ENCODE measurements at regions not wholly inside any gene's neighbourhood (a gene's known extent, or its start where the extent isn't known, plus 50 kb on each side); places are given as distances from the start of the nearest gene placed in this dataset.

GRCh38 chr2:223529696-223530095, 72.5 kb downstream of the SCG2 start:
- no peak for ATAC-seq

DNA sequence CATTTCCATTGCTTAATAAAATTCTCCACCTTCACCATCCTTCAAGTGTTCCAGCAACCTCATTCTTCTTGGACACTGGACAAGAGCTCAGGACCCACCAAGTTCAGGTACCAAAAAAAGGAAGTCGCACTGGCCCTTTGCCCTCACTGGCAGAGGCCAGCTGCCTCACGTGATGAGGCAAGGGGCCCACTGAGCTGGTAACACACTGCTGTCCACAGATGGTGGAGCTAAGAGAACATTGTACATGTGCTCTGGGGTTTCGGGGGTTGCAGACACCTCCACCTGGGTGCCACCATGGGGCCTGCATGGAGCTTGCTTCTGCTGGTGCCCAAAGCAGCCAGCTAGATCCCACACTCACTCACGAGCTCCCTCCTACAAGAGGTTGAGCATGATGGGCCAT, 71.3 kb downstream of the SCG2 start:
- ATAC-seq: no peak

- no peak for ATAC-seq
Measured at GRCh38 chr2:223532161-223532560, 70.0 kb downstream of the SCG2 start.

GRCh38 chr2:223532712-223533111, 69.4 kb downstream of the SCG2 start:
- no peak for ATAC-seq

GRCh38 chr2:223536546-223536945, 65.6 kb downstream of the SCG2 start:
- ATAC-seq: no peak

DNA sequence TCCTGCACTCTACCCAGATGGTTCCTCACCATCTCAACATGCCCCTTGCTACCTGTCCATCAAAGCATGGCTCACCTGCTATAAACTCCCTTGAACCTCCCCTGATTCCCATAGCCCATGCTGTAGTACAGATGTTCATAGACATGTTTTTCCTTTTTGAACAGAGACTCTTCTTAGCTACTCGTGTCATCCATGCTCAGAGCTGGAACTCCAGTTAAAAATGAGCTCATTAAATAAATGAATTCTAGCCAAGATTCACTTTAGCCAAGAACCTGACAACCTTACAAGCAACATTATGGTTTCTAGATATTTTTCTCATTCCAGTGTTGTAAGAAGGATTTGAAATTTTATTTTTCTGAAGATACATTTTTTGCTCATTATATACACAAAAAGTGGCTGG, 65.0 kb downstream of the SCG2 start:
- ATAC-seq: no peak

- no peak for ATAC-seq
Measured at GRCh38 chr2:223537651-223538601, 64.2 kb downstream of the SCG2 start.

- no peak for ATAC-seq
Measured at GRCh38 chr2:223538920-223539440, 63.2 kb downstream of the SCG2 start.

GRCh38 chr2:223541546-223541945, 60.6 kb downstream of the SCG2 start:
- no peak for ATAC-seq

DNA sequence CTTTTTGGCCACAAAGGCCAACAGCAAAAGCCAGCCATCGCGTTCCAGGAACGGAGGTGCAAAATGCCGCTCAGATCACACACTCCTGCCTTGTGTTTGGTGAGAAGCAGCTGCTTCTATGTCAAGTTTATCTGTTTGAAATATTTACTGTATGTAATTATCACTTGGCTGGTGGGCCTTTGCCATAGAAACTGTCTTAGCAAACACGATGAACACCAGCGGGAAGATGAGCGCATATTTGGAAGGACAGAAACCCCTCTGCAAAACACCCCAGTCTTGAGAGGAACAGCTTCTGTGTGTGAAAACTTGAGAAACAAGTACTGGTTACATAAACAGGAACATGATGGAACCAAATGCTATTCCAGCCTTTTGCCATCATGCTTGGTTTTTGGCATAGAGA, 59.7 kb downstream of the SCG2 start:
- no peak for ATAC-seq

DNA sequence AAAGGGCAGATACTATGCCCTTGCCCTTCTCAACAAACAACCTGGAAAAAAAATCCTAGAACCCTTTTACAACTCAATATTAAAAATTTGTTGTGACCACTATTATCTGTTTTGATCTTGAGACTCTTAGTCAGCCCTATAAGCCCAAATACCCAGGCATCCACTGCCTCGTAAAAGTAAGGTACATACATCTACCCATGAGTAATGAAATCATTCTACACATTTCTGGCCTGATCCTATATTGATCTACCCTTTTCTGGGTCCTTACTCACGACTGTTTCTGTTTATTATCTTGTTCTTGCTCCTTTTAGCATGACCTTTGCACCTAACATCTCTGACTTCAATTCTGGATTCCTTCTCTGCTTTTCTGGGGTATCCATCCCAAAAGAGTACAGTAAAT, 56.8 kb downstream of the SCG2 start:
- no peak for ATAC-seq

- no peak for ATAC-seq
Measured at GRCh38 chr2:223545830-223546229, 56.3 kb downstream of the SCG2 start.
